ENCODE measurements at regions not wholly inside any gene's neighbourhood (a gene's known extent, or its start where the extent isn't known, plus 50 kb on each side); places are given as distances from the start of the nearest gene placed in this dataset.

DNA sequence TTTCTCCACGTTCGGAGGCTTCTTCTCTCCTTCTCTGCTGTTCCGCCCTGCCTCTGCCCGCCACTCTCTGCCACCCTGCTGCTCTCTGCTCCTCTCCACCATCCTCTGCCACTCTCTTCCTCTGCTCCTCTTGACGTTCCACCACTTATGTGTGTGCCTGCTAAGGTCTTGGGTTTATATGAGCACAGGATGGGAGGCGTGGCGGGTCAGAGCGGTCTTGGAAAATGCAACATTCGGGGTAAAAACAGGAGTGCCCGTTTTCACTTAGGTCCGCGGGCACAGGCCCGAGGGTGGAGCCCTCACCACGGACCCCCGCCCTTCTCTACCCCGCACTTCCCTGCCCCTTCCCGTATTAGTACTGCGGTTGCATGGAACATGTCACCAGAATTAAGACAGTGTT is 114.4 kb upstream of the FBXL7 start:
- no peaks in the 10 kb centered on the region for H3K27me3 ChIP-seq
- H3K36me3 ChIP-seq (ENCODE audit: low read depth, missing control alignments), result no peaks in the 10 kb centered on the region
- no peak for DNase-seq
- H3K27ac ChIP-seq, result no peak overlapping the region
- no peaks in the 10 kb centered on the region for H3K9me3 ChIP-seq
- 60 to 77% methylated on average over 18 of the region's 18 CpGs for WGBS, 2 donors
- intact Hi-C loops (cut with DNase I; ENCODE audit: low total_unique reads), result no loop called here
- H3K4me1 ChIP-seq, result no peaks in the 10 kb centered on the region
- TF ChIP-seq POLR2A (IDR thresholded peaks at IDR 0.05), result no peak
- no peak for TF ChIP-seq CTCF (IDR thresholded peaks at IDR 0.05)
- no peak overlapping the region for H3K4me3 ChIP-seq

DNA sequence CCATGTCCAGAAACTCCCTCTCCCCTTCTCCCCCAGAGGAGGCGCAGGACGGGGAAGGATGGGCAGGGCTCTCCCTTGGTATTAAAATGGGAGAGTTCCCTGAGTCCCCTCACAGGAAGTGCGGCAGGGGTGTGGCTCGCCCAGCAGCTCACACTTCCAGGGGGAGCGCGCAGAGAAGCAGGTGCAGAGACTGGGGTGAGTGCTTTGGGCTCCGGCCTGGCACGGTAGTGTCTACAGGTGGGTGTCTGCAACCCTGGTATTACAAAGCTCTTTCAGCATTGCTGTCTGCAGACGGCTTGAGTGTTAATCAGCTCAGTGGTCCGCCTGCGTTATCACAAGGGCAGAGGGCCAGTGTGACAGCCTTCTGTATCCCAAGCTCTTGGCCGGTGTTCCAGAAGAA is 114.9 kb upstream of the FBXL7 start:
- H3K36me3 ChIP-seq (ENCODE audit: low read depth, missing control alignments), result no peaks in the 10 kb centered on the region
- H3K4me3 ChIP-seq, result peak overlapping the region in 1 of 2 donors; percentile 10
- no peaks in the 10 kb centered on the region for H3K4me1 ChIP-seq
- TF ChIP-seq POLR2A (IDR thresholded peaks at IDR 0.05) (no peak), CTCF (IDR thresholded peaks at IDR 0.05) (no peak)
- no peaks in the 10 kb centered on the region for H3K9me3 ChIP-seq
- WGBS, 2 donors, result 63 to 83% methylated on average over 9 to 12 of the region's 12 CpGs
- intact Hi-C loops (cut with DNase I; ENCODE audit: low total_unique reads), result no loop called here
- H3K27ac ChIP-seq, result no peak overlapping the region
- no peak for DNase-seq
- H3K27me3 ChIP-seq, result no peaks in the 10 kb centered on the region

DNA sequence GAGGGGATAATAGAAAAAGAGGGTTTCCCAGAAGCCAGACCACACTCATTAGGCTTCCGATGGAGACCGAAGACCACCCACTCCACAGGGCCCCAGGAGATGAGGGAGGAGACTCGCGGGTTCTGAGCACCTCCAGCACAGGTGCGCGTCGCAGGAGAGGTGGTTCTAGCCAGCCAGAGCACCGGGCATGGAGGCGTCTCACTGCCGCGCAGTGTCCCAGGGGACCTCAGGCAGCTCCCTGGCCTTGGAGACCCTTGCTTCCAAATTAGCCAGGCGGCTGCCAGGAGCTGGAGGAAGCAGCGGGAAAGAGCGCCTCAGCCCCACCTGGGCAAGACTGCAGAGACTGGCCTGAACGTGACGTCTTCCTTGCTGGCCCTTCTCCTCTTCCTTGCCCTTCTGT is 115.4 kb upstream of the FBXL7 start:
- Histone ChIP-seq H3K4me1 (no peaks in the 10 kb centered on the region), H3K36me3 (ENCODE audit: low read depth, missing control alignments) (no peaks in the 10 kb centered on the region), H3K27ac (no peak overlapping the region), H3K9me3 (no peaks in the 10 kb centered on the region), H3K27me3 (no peaks in the 10 kb centered on the region), H3K4me3 (peak overlapping the region in 1 of 2 donors; percentile 10)
- no peak for TF ChIP-seq CTCF (IDR thresholded peaks at IDR 0.05)
- TF ChIP-seq POLR2A (IDR thresholded peaks at IDR 0.05), result no peak
- intact Hi-C loops (cut with DNase I; ENCODE audit: low total_unique reads), result no loop called here
- 76 to 77% methylated on average over 5 to 16 of the region's 16 CpGs for WGBS, 2 donors
- no peak for DNase-seq

GRCh38 chr5:15384176-15384575 is 115.8 kb upstream of the FBXL7 start:
- H3K27me3 ChIP-seq, result no peaks in the 10 kb centered on the region
- no peak for TF ChIP-seq CTCF (IDR thresholded peaks at IDR 0.05)
- TF ChIP-seq POLR2A (IDR thresholded peaks at IDR 0.05), result no peak
- H3K36me3 ChIP-seq (ENCODE audit: low read depth, missing control alignments), result no peaks in the 10 kb centered on the region
- H3K27ac ChIP-seq, result no peak overlapping the region
- H3K9me3 ChIP-seq, result no peaks in the 10 kb centered on the region
- no peaks in the 10 kb centered on the region for H3K4me1 ChIP-seq
- intact Hi-C loops (cut with DNase I; ENCODE audit: low total_unique reads), result no loop called here
- DNase-seq, result no peak
- WGBS, 2 donors, result 71 to 76% methylated on average over 7 to 9 of the region's 9 CpGs
- H3K4me3 ChIP-seq, result no peak overlapping the region

GRCh38 chr5:15383469-15383868 is 116.5 kb upstream of the FBXL7 start:
- 69 to 89% methylated on average over 1 of the region's 1 CpG for WGBS, 2 donors
- Histone ChIP-seq H3K4me3 (no peak overlapping the region), H3K27ac (no peak overlapping the region), H3K27me3 (no peaks in the 10 kb centered on the region), H3K9me3 (no peaks in the 10 kb centered on the region), H3K4me1 (no peaks in the 10 kb centered on the region), H3K36me3 (ENCODE audit: low read depth, missing control alignments) (no peaks in the 10 kb centered on the region)
- intact Hi-C loops (cut with DNase I; ENCODE audit: low total_unique reads), result no loop called here
- peak; percentile 32 for DNase-seq
- no peak for TF ChIP-seq POLR2A (IDR thresholded peaks at IDR 0.05)
- peak in 2 of 3 experiments; percentile 21 to 28 for TF ChIP-seq CTCF (IDR thresholded peaks at IDR 0.05)

All from testis (tissue), 2 donors.